Hepatocyte (in vitro differentiated cells): ENCODE measurements at regions not wholly inside any gene's neighbourhood (a gene's known extent, or its start where the extent isn't known, plus 50 kb on each side); places are given as distances from the start of the nearest gene placed in this dataset.

ENCODE experiments used
- CTCF ChIP-seq: fragments of 200-600 bp; sonication (generic); IDR thresholded peaks from 2 replicates; pipeline ENCODE4 v1.5.1; 2016; ENCODE audit warnings: antibody characterized with exemption, mild to moderate bottlenecking; ENCODE audit not compliant: poor library complexity
- EZH2 ChIP-seq: fragments of 200-600 bp; sonication (generic); IDR thresholded peaks from 2 replicates; pipeline ENCODE4 v1.6.1; 2016; ENCODE audit warnings: antibody characterized with exemption, mild to moderate bottlenecking, borderline replicate concordance

- TF ChIP-seq CTCF (no peak), EZH2 (no peak)
Observed at GRCh38 chr5:92041911-92042660, 659.0 kb upstream of the ARRDC3 start.
